Fibroblast of pulmonary artery (primary cell): ENCODE measurements at regions not wholly inside any gene's neighbourhood (a gene's known extent, or its start where the extent isn't known, plus 50 kb on each side); places are given as distances from the start of the nearest gene placed in this dataset.

Source experiments
- DNase-seq: peaks from one replicate; pipeline ENCODE4 v3.0.0-alpha.2; 2010; ENCODE audit warnings: low read depth
- H3K4me3 ChIP-seq: replicated peaks from 2 replicates; pipeline ENCODE4 v1.5.1; 2011; ENCODE audit warnings: low read depth, mild to moderate bottlenecking, control low read depth, low read length, moderate library complexity
- TF ChIP-seq, protein P1 (sequence below): IDR thresholded peaks from 2 replicates; pipeline ENCODE4 v1.5.1; 2011; ENCODE audit warnings: mild to moderate bottlenecking, control low read depth, low read length, inconsistent platforms; ENCODE audit errors: missing control alignments

DNA sequence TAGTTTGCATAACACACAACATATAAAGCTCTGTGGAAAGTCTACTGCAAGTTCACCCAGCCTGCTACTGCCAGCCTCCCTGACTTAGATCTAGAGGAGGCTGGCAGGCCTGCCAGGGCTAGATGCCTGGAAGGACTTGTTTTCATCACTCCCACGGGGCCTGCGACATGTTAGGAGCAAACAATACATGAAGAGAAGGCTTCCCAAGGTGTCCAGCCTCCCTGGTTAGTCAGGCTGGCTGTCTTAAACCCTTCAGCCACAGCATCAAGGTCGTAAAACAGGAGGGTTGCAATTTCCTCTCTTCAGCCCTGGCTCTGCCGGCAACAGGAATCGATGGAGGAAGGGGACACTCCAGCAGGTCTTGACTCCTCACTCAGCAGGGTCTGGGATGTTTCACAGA lies 104.5 kb downstream of the NGF start:
- H3K4me3 ChIP-seq, result no peak overlapping the region
- TF ChIP-seq, protein P1, sequence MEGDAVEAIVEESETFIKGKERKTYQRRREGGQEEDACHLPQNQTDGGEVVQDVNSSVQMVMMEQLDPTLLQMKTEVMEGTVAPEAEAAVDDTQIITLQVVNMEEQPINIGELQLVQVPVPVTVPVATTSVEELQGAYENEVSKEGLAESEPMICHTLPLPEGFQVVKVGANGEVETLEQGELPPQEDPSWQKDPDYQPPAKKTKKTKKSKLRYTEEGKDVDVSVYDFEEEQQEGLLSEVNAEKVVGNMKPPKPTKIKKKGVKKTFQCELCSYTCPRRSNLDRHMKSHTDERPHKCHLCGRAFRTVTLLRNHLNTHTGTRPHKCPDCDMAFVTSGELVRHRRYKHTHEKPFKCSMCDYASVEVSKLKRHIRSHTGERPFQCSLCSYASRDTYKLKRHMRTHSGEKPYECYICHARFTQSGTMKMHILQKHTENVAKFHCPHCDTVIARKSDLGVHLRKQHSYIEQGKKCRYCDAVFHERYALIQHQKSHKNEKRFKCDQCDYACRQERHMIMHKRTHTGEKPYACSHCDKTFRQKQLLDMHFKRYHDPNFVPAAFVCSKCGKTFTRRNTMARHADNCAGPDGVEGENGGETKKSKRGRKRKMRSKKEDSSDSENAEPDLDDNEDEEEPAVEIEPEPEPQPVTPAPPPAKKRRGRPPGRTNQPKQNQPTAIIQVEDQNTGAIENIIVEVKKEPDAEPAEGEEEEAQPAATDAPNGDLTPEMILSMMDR, result no peak
- no peak for DNase-seq

DNA sequence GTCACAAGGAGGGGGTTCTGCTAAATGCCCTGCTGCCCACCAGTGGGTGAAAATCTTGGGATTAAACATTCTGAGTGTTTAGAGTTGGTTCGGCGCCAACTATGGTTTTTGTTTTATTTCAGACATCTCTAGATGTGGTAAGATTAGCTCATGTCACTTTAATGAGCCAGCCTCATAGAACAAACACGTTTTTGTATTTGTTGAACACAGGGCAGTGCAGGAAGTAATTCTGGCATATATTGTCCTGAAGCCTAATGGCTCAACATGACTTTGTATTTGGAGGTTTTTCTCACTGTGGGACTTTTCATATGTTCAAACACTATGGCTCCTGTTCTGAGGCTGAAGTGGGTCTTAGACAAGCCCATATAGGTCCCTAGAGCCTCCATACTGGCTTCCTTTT lies 107.8 kb downstream of the NGF start:
- TF ChIP-seq, protein P1, result no peak
- DNase-seq, result no peak
- no peak overlapping the region for H3K4me3 ChIP-seq

DNA sequence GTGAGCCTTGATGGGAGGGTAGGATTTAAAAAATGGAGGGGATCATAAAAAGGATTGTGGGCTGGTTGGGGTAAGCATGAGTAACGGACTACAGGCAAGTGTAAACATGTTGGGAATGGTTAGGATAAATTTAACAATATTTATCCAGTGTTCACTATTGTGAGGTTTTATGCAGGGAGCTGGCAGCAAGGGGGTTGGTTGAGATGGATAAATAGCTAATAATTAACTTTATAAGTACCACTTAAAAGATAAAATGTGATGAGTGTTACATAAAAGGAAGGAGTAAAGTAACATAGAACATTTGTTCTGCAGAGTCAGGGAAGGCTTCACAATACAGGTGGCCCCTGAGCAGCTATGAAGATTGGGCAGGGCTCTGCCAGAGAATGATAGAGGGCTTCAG lies 109.0 kb downstream of the NGF start:
- TF ChIP-seq, protein P1, result no peak
- DNase-seq, result no peak
- no peak overlapping the region for H3K4me3 ChIP-seq

DNA sequence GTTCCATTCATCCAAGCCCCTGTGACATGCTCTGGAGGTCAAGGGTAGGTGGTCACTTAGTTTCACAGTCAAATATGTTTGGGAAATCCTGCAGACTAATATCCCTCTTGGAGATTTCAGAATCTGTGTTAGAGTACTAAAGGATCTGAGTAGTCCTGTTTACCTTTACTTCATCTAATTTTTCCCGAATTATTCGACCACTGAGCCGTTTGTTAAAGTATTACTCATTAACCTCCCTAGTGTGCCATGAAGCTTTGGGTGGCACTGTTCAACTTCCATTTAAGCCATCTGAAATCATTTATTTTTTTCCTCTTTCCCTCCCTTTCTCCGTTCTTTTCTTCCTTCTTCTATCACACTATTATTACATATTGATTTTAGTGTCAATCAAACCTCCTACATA lies 109.9 kb downstream of the NGF start:
- DNase-seq, result no peak
- H3K4me3 ChIP-seq, result no peak overlapping the region
- TF ChIP-seq, protein P1, result no peak

DNA sequence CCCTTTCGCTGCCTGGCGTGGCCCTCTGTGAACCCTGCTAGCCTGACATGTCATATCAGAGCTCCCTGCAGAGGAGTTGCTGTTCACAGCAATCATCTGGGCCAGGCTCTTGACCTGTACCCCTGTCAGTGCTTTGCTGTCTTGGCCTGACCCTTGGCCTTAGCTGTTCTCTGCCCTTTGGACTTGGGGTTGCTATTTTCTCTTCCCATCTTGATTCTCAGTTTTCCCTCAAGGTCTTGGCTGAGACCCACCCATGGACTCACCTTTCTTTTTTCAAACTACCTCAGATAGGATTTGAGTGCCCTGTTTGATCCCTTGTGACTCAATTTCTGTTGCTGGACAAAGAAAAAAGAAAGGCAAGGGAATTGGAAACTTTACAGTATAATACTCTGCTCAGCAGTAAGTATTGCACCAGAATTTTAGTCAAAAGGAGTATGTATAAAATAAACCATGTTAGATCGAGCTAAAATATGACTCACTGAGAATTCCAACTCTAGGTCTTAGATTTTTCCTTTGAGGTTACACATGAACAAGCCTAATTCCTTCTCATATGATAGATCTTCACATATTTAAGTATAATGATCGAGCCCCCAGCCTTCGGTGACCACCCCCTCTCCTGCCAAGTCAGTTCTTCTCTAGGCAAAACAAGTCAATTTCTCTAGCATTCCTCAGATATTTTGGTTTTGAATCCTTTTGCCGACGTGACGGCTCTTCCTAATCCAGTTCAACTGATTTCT lies 110.5 kb downstream of the NGF start:
- no peak for DNase-seq
- TF ChIP-seq, protein P1, result no peak
- no peak overlapping the region for H3K4me3 ChIP-seq

DNA sequence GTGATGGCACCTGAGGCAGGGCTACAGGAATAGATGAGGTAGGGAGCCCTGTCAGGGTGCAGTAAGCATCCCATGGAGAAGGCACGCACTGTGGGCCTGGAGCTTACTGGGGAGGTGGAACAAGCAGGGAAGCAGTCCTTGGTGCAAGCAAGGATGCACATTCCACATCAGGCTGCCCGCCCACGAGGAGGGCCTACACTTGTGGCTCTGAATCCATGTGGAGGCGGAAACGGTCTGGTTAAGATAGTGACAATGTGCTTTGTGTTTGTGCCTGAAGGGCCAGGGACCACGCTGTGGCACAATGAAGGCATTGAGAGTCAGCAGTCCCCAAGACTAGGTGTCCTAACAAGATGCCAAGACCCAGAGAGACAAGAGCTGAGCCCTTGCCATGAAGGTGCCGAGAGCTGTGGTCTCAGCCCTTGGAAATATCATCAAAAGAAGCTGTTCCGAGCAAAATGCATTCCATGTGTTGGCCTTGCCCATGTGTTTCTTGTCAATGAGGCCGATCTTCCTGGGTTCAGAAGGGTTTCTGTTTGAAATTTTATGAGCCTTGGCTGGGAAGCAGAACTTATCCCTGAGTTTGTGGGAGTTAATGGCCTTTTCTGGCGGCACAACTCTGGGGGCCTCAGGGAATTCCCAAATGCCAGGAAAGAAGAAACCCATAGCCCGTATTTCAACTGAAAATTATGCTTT lies 111.9 kb downstream of the NGF start:
- TF ChIP-seq, protein P1, result no peak

More for the DNA sequence above, 111.9 kb downstream of the NGF start:
- DNase-seq, result no peak
- H3K4me3 ChIP-seq, result no peak overlapping the region
